Psoas muscle (tissue), 7 donors: ENCODE measurements at regions not wholly inside any gene's neighbourhood (a gene's known extent, or its start where the extent isn't known, plus 50 kb on each side); places are given as distances from the start of the nearest gene placed in this dataset.
A peak's percentile ranks its signal among the peaks of the same experiment; 100 is the strongest.

Source experiments
- ATAC-seq, 4 donors: fragments of 200-7000 bp; cut with Tn5 transposase; one replicate each; pipeline ENCODE4 v1.9.1; 2020; ENCODE audit warnings: moderate library complexity in 3 of 4, mild to moderate bottlenecking in 2 of 4
- DNase-seq, 2 donors: peaks; one replicate each; pipeline ENCODE4 v3.0.0-alpha.2; 2020
- H3K27ac ChIP-seq: fragments of 200-600 bp; one replicate; pipeline ENCODE4 v1.8.0; 2022
- H3K27me3 ChIP-seq, 3 donors: fragments of 200-600 bp in 1 of 3; one replicate each; pipeline versions ENCODE4 v1.6.1 to v1.8.0; 2013 to 2022; ENCODE audit warnings: low read length in 2 of 3, mild to moderate bottlenecking in 2 of 3, moderate library complexity in 1 of 3; ENCODE audit not compliant: insufficient read depth in 3 of 3
- H3K36me3 ChIP-seq, 2 donors: fragments of 200-600 bp in 1 of 2; one replicate each; pipeline versions ENCODE4 v1.6.1 to v1.8.0; 2013 to 2022; ENCODE audit warnings: low read depth in 1 of 2, mild to moderate bottlenecking in 1 of 2, moderate library complexity in 1 of 2; ENCODE audit not compliant: insufficient read depth in 1 of 2
- H3K4me1 ChIP-seq: fragments of 200-600 bp; one replicate; pipeline ENCODE4 v1.8.0; 2022
- H3K4me3 ChIP-seq: fragments of 200-600 bp; one replicate; pipeline ENCODE4 v1.8.0; 2022; ENCODE audit warnings: mild to moderate bottlenecking
- H3K9me3 ChIP-seq: fragments of 200-600 bp; one replicate; pipeline ENCODE4 v1.8.0; 2022
- CTCF ChIP-seq: fragments of 200-600 bp; IDR thresholded peaks from one replicate; pipeline ENCODE4 v1.8.0; 2022; ENCODE audit warnings: antibody characterized with exemption
- WGBS, 3 donors: extraction: QIAGEN DNeasy Blood & Tissue Kit; methylation state at CpG; one replicate each; pipeline versions ENCODE4 v1.1.6 to v1.1.7; 2013; 5-methylcytosine and 5-hydroxymethylcytosine counted together
- intact Hi-C, 2 donors: fragments of 100-400 bp; cut with DNase I; formaldehyde crosslinking; loops; one replicate each; pipeline versions ENCODE4 v1.11.0 to v1.14.2; 2022
- donor health status: healthy with polysubstance abuse.
- donor health status: DM: no; HTN: no; CAD: no; lungs with moderate emphysema.
- donor health status: Bipolar disorder and iron deficiency.
- donor health status: healthy.
- donor health status: DM: yes; HTN: yes; CAD: no.
- donor health status: DM: no; HTN: no; CAD: no.
- donor health status: DM: yes; HTN: yes; CAD: no.

GRCh38 chr13:44294876-44295275 is 78.7 kb upstream of the SERP2 start:
- H3K27ac ChIP-seq, result no peak overlapping the region
- peaks cover 45% of the 10 kb centered on the region for H3K4me1 ChIP-seq
- no peak overlapping the region for H3K4me3 ChIP-seq
- intact Hi-C loops, result loop anchor here in 1 of 2 donors (5.0 kb wide), 1 partner anchor 33 kb away; no protein-coding TSS in a partner anchor
- 93 to 100% (median 95%) methylated on average over 1 of the region's 1 CpG for WGBS, 3 donors
- H3K27me3 ChIP-seq, result no peaks in the 10 kb centered on the region
- H3K9me3 ChIP-seq, result no peaks in the 10 kb centered on the region
- no peaks in the 10 kb centered on the region for H3K36me3 ChIP-seq
- ATAC-seq (no peak), DNase-seq (no peak)
- TF ChIP-seq CTCF, result no peak

- no peak overlapping the region for H3K27ac ChIP-seq
- no peak for DNase-seq
- peaks cover 64% of the 10 kb centered on the region for H3K4me1 ChIP-seq
- WGBS, 3 donors, result 35 to 42% (median 40%) methylated on average over 5 of the region's 5 CpGs
- peak in 2 of 4 donors; percentile 13 to 35 for ATAC-seq
- H3K9me3 ChIP-seq, result no peaks in the 10 kb centered on the region
- H3K36me3 ChIP-seq, result no peaks in the 10 kb centered on the region
- no peaks in the 10 kb centered on the region for H3K27me3 ChIP-seq
- H3K4me3 ChIP-seq, result no peak overlapping the region
- no peak for TF ChIP-seq CTCF
- intact Hi-C loops, result loop anchor here in 1 of 2 donors (2.0 to 5.0 kb wide), 2 partner anchors 35 to 58 kb away; no protein-coding TSS in a partner anchor
These were observed 76.8 kb upstream of the SERP2 start for GRCh38 chr13:44296856-44297255.

DNA sequence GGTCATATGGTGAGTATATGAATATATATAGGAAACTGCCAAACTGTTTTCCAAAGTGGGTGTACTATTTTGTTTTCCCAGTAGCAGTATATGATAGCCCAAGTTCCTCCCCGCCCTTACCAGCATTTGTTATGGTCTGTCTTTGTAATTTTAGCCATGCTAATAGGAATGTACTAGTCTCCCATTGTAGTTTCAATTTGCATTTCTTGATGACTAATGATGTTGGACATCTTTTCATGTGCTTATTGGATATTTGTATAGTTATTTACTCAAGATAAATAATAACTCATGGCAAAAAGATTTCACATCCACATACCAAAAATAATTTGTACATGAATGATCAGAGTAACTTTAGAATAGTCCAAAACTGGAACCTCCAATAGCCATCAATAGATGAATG is 75.3 kb upstream of the SERP2 start:
- no peaks in the 10 kb centered on the region for H3K36me3 ChIP-seq
- H3K27ac ChIP-seq, result no peak overlapping the region
- H3K27me3 ChIP-seq, result no peaks in the 10 kb centered on the region
- intact Hi-C loops, result loop anchor here in 1 of 2 donors (5.0 kb wide), 1 partner anchor 36 kb away; no protein-coding TSS in a partner anchor
- H3K9me3 ChIP-seq, result no peaks in the 10 kb centered on the region
- TF ChIP-seq CTCF, result no peak
- no peak for DNase-seq
- WGBS, 3 donors, result 90 to 96% (median 94%) methylated on average over 1 of the region's 1 CpG
- H3K4me3 ChIP-seq, result no peak overlapping the region
- ATAC-seq, result no peak
- H3K4me1 ChIP-seq, result peaks cover 67% of the 10 kb centered on the region

GRCh38 chr13:44299152-44299943 is 74.3 kb upstream of the SERP2 start:
- Histone ChIP-seq H3K4me3 (no peak overlapping the region), H3K27ac (no peak overlapping the region), H3K36me3 (no peaks in the 10 kb centered on the region), H3K27me3 (no peaks in the 10 kb centered on the region), H3K4me1 (peaks cover 68% of the 10 kb centered on the region), H3K9me3 (no peaks in the 10 kb centered on the region)
- ATAC-seq, result no peak
- TF ChIP-seq CTCF, result no peak
- 79 to 92% (median 84%) methylated on average over 5 of the region's 5 CpGs for WGBS, 3 donors
- intact Hi-C loops, result loop anchor here in 1 of 2 donors (5.0 kb wide), 1 partner anchor 37 kb away; no protein-coding TSS in a partner anchor
- DNase-seq, result no peak
